Nephron progenitor cell (in vitro differentiated cells): ENCODE measurements at regions not wholly inside any gene's neighbourhood (a gene's known extent, or its start where the extent isn't known, plus 50 kb on each side); places are given as distances from the start of the nearest gene placed in this dataset.
A peak's percentile ranks its signal among the peaks of the same experiment; 100 is the strongest.

Source experiments
- DNase-seq: peaks from one replicate; pipeline ENCODE4 v3.0.0; 2021
- H3K27ac Mint-ChIP-seq: 2 replicates; pipeline ENCODE4 v1.8.0; 2021; ENCODE audit warnings: mild to moderate bottlenecking, moderate library complexity, mixed read lengths
- H3K27me3 Mint-ChIP-seq: 2 replicates; pipeline ENCODE4 v1.8.0; 2021; ENCODE audit warnings: mild to moderate bottlenecking, low read depth, mixed read lengths; ENCODE audit not compliant: poor library complexity
- H3K36me3 Mint-ChIP-seq: 2 replicates; pipeline ENCODE4 v1.8.0; 2021; ENCODE audit warnings: low read depth, mixed read lengths
- H3K4me1 Mint-ChIP-seq: 2 replicates; pipeline ENCODE4 v1.8.0; 2021; ENCODE audit warnings: mixed read lengths
- H3K4me3 Mint-ChIP-seq: 2 replicates; pipeline ENCODE4 v1.8.0; 2021; ENCODE audit warnings: mild to moderate bottlenecking, moderate library complexity, mixed read lengths
- H3K9me3 Mint-ChIP-seq: 2 replicates; pipeline ENCODE4 v1.8.0; 2021; ENCODE audit warnings: mild to moderate bottlenecking, moderate library complexity, mixed read lengths
- CTCF ChIP-seq: fragments of 200-600 bp; sonication (generic); IDR thresholded peaks from 2 replicates; pipeline ENCODE4 v1.5.0; 2021; ENCODE audit warnings: antibody characterized with exemption

- DNase-seq, result no peak
- H3K36me3 Mint-ChIP-seq, result peaks cover 16% of the 10 kb centered on the region
- H3K27me3 Mint-ChIP-seq, result peaks cover 4% of the 10 kb centered on the region
- TF ChIP-seq CTCF, result no peak
- peak overlapping the region; percentile 19 for H3K27ac Mint-ChIP-seq
- H3K4me3 Mint-ChIP-seq, result no peak overlapping the region
- H3K4me1 Mint-ChIP-seq, result peaks cover 64% of the 10 kb centered on the region
- H3K9me3 Mint-ChIP-seq, result peaks cover 26% of the 10 kb centered on the region
Measured at GRCh38 chr4:16995451-16995850, 97.0 kb upstream of the LDB2 start.

- H3K4me3 Mint-ChIP-seq, result no peak overlapping the region
- H3K27me3 Mint-ChIP-seq, result no peaks in the 10 kb centered on the region
- no peak for TF ChIP-seq CTCF
- peaks cover 69% of the 10 kb centered on the region for H3K4me1 Mint-ChIP-seq
- H3K27ac Mint-ChIP-seq, result no peak overlapping the region
- H3K9me3 Mint-ChIP-seq, result peaks cover 20% of the 10 kb centered on the region
- H3K36me3 Mint-ChIP-seq, result peaks cover 12% of the 10 kb centered on the region
- DNase-seq, result no peak
Measured at GRCh38 chr4:16993956-16994840, 95.8 kb upstream of the LDB2 start.

- Mint-ChIP-seq H3K27me3 (no peaks in the 10 kb centered on the region), H3K4me1 (peaks cover 63% of the 10 kb centered on the region), H3K4me3 (no peak overlapping the region), H3K36me3 (no peaks in the 10 kb centered on the region), H3K9me3 (peaks cover 5% of the 10 kb centered on the region), H3K27ac (no peak overlapping the region)
- no peak for DNase-seq
- TF ChIP-seq CTCF, result no peak
Measured at GRCh38 chr4:16992566-16993225, 94.3 kb upstream of the LDB2 start.

GRCh38 chr4:16991450-16991849 lies 93.0 kb upstream of the LDB2 start:
- DNase-seq, result no peak
- peaks cover 63% of the 10 kb centered on the region for H3K4me1 Mint-ChIP-seq
- peak overlapping the region; percentile 80 for H3K27ac Mint-ChIP-seq
- H3K9me3 Mint-ChIP-seq, result no peaks in the 10 kb centered on the region
- H3K27me3 Mint-ChIP-seq, result no peaks in the 10 kb centered on the region
- H3K36me3 Mint-ChIP-seq, result no peaks in the 10 kb centered on the region
- no peak for TF ChIP-seq CTCF
- H3K4me3 Mint-ChIP-seq, result no peak overlapping the region

- H3K27me3 Mint-ChIP-seq, result no peaks in the 10 kb centered on the region
- H3K9me3 Mint-ChIP-seq, result no peaks in the 10 kb centered on the region
- no peaks in the 10 kb centered on the region for H3K36me3 Mint-ChIP-seq
- DNase-seq, result no peak
- peaks cover 44% of the 10 kb centered on the region for H3K4me1 Mint-ChIP-seq
- no peak overlapping the region for H3K4me3 Mint-ChIP-seq
- TF ChIP-seq CTCF, result no peak
- H3K27ac Mint-ChIP-seq, result no peak overlapping the region
Measured at GRCh38 chr4:16989371-16989770, 90.9 kb upstream of the LDB2 start.
